HFF-Myc (cell line): ENCODE measurements at regions not wholly inside any gene's neighbourhood (a gene's known extent, or its start where the extent isn't known, plus 50 kb on each side); places are given as distances from the start of the nearest gene placed in this dataset.

Experiments used
- DNase-seq: peaks from one replicate; pipeline ENCODE4 v3.0.0-alpha.2; 2011; ENCODE audit warnings: low read depth; ENCODE audit errors: extremely low read depth
- H3K4me3 ChIP-seq: replicated peaks from 2 replicates; pipeline ENCODE4 v1.5.1; 2011; ENCODE audit warnings: low read depth, mild to moderate bottlenecking, control low read depth, low read length
- TF ChIP-seq, protein P1 (sequence below): IDR thresholded peaks from 2 replicates; pipeline ENCODE4 v1.5.1; 2012; ENCODE audit warnings: mild to moderate bottlenecking, low read depth, low read length, control low read depth; ENCODE audit errors: missing control alignments

DNA sequence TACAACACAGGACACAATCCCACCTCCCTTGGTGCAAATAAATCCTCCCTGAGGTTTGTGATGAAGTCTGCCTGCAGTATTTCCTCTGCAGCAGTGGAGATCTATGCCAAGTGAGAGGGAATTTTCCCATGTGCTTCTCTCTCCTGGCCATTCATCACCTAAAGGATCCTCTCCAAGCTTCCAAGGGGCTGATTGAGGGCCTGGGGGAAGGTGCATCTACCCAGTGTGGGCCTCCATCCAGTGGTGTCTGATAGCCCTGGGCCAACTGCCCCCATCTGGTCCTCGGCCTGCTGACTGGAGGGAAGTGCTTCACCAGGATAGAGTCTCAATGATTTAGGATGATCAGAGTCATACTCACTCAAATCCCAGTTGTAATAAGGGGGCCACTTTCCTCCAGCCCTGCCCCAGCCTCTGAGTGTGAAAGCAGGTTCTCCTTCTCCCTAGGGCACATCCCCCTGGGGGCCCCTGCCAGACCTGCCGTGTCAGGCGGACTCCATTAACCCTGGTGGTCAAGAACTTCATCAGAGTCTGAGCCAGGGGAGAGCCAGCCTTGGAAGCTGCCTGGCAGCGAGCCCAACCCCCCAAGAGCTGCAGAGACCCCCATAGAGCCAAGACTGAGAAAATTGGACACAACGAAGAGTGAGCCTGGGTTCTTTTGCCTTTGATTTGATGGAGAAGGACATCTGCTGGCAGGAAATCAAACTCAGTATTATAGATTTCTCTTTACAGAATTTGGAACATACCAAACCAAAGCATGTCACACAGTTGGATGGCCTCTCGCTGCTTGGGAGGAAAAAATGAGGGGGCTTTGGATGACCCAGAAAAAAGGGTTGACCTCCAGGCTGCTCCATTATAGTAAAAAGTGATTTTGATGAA, 509.6 kb downstream of the CMPK2 start:
- TF ChIP-seq, protein P1, sequence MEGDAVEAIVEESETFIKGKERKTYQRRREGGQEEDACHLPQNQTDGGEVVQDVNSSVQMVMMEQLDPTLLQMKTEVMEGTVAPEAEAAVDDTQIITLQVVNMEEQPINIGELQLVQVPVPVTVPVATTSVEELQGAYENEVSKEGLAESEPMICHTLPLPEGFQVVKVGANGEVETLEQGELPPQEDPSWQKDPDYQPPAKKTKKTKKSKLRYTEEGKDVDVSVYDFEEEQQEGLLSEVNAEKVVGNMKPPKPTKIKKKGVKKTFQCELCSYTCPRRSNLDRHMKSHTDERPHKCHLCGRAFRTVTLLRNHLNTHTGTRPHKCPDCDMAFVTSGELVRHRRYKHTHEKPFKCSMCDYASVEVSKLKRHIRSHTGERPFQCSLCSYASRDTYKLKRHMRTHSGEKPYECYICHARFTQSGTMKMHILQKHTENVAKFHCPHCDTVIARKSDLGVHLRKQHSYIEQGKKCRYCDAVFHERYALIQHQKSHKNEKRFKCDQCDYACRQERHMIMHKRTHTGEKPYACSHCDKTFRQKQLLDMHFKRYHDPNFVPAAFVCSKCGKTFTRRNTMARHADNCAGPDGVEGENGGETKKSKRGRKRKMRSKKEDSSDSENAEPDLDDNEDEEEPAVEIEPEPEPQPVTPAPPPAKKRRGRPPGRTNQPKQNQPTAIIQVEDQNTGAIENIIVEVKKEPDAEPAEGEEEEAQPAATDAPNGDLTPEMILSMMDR: no peak
- no peak for DNase-seq
- H3K4me3 ChIP-seq: no peak overlapping the region

DNA sequence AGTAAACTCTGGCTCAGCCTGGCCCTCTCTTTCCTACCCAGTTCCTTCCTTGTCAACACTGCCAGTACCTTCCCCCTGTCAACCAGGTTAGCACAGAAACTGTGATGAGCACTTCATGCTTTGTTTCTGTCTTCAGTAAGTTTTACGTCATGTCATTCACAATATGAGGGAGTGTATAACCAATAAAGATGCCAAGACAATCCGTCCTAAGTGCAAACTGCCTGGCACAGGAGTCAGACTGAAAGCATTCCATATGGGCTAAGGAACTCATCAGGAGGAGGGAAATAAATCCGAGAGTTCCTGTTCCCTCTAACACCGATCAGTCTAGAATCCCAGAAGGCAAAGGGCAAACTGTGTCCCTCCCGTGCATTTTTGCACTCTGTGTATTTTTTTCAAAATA, 507.2 kb downstream of the CMPK2 start:
- TF ChIP-seq, protein P1: no peak
- no peak for DNase-seq
- H3K4me3 ChIP-seq: no peak overlapping the region

DNA sequence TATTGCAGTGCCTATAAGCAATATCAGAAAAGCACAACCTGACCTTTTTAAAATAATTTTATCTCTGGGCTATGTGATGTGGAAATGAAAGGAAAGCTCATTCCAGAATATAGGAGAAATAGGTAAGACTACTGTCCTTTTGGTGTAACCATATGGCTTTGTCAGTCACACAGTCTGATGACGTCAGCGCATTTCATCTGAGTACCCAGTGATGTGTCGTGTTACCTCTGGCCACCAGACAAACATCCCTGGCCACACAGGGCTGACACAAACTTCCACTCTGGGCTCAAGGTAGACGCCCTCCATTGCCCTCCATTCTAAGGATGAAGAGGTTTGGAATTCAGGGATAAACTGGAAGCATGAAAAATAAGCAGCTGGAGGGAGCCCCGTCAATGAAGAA, 506.7 kb downstream of the CMPK2 start:
- no peak overlapping the region for H3K4me3 ChIP-seq
- TF ChIP-seq, protein P1: no peak
- no peak for DNase-seq

DNA sequence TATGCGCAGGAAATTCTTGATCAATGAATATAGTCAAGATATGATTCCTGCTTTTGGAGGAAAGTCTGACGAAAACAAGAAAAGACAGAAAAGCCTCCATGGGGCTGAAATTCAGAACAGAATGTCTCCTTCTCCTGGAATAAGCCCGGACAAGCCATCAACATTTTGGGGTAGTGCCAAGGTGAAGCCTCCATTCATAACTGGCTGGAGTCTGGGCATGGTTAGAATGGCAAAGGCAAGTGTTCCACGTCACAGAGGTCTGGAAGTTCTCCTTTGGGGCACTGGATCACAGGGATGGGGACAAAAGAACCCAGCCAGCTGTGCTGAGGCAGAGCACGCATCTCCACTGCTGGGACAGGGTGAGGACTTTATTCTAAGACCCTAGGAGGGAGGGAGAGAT, 505.7 kb downstream of the CMPK2 start:
- no peak for DNase-seq
- TF ChIP-seq, protein P1: no peak

DNA sequence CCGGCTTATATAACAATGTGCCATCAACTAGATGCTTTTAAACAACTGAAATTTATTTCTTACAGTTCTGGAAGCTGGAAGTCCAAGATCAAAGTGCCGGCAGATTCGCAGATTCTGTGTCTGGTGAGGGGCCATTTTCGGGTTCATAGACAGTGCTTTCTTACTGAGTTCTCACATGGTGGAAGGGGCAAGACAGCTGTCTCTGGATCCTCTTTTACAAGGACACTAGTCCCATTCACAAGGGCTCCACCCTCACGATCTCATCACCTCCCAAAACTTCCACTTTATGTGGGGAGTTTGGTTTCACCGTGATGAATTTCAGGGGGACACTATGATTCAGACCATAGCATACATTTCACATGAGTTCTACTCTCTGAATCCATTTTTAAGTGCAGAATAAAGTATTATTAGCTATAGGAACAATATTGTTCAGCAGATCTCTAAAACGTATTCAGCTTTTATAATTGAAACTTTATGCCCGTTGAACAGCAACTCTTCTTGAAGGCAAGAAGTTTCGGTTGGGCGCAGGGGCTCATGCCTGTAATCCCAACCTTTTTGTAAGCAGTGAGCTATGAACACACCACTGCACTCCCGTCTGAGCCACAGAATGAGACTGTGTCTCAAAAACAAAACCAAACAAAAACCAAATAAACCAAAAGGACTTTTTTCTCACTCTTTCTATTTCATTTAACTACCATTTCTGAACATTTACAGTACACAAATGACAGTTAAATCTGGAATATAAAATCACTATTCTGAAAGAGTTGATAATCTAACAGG, 502.8 kb downstream of the CMPK2 start:
- no peak overlapping the region for H3K4me3 ChIP-seq
- TF ChIP-seq, protein P1: no peak
- DNase-seq: no peak

More for the DNA sequence above, 505.7 kb downstream of the CMPK2 start:
- no peak overlapping the region for H3K4me3 ChIP-seq

DNA sequence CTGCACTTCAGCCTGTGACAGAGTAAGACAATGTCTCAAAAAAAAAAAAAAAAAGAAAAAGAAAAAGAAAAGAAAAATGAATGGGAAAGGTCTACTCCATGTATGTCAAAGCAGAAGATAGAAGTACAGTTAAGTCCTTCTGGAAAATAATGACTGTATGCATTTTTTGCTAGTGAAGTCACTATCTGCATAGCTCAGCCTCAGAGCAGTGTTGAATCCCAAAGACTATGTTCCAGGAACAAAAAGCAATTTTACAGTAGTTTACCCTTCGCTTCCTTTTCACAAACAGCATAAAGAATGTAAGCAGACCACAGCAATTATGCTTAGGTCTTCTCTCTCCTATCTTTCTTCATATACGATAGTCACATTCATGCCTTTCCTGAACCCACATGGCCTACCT, 497.4 kb downstream of the CMPK2 start:
- TF ChIP-seq, protein P1: no peak
- DNase-seq: no peak
- H3K4me3 ChIP-seq: no peak overlapping the region
